Dedifferentiated amniotic fluid mesenchymal stem cell (primary cell): ENCODE measurements at regions not wholly inside any gene's neighbourhood (a gene's known extent, or its start where the extent isn't known, plus 50 kb on each side); places are given as distances from the start of the nearest gene placed in this dataset.
A peak's percentile ranks its signal among the peaks of the same experiment; 100 is the strongest.

Experiments
- DNase-seq: peaks from one replicate; pipeline ENCODE4 v3.0.0-alpha.2; 2016; ENCODE audit errors: extremely low spot score

GRCh38 chr6:163955096-163955495 is 540.6 kb downstream of the QKI start:
- DNase-seq = peak; percentile 84

- DNase-seq = no peak
Measured at GRCh38 chr6:163954088-163954775, 539.7 kb downstream of the QKI start.

- DNase-seq = no peak
Measured at GRCh38 chr6:163952005-163952404, 537.5 kb downstream of the QKI start.

GRCh38 chr6:163951326-163951725 is 536.8 kb downstream of the QKI start:
- DNase-seq = no peak

- no peak for DNase-seq
Measured at GRCh38 chr6:163950159-163950558, 535.6 kb downstream of the QKI start.

GRCh38 chr6:163949431-163949830 is 534.9 kb downstream of the QKI start:
- no peak for DNase-seq

GRCh38 chr6:163948250-163948649 is 533.7 kb downstream of the QKI start:
- no peak for DNase-seq

GRCh38 chr6:163947276-163947675 is 532.8 kb downstream of the QKI start:
- no peak for DNase-seq

- no peak for DNase-seq
Measured at GRCh38 chr6:163946437-163946836, 531.9 kb downstream of the QKI start.

- no peak for DNase-seq
Measured at GRCh38 chr6:163945808-163946207, 531.3 kb downstream of the QKI start.

GRCh38 chr6:163944897-163945296 is 530.4 kb downstream of the QKI start:
- DNase-seq = no peak

GRCh38 chr6:163943607-163944385 is 529.3 kb downstream of the QKI start:
- no peak for DNase-seq

- no peak for DNase-seq
Measured at GRCh38 chr6:163942790-163943189, 528.3 kb downstream of the QKI start.

GRCh38 chr6:163941624-163941976 is 527.1 kb downstream of the QKI start:
- no peak for DNase-seq

GRCh38 chr6:163940705-163941623 is 526.4 kb downstream of the QKI start:
- no peak for DNase-seq

GRCh38 chr6:163937071-163937470 is 522.6 kb downstream of the QKI start:
- DNase-seq = no peak

GRCh38 chr6:163935158-163935762 is 520.7 kb downstream of the QKI start:
- no peak for DNase-seq

GRCh38 chr6:163930012-163930411 is 515.5 kb downstream of the QKI start:
- no peak for DNase-seq

GRCh38 chr6:163929538-163929937 is 515.0 kb downstream of the QKI start:
- DNase-seq = no peak

- no peak for DNase-seq
Measured at GRCh38 chr6:163926642-163927041, 512.1 kb downstream of the QKI start.

- no peak for DNase-seq
Measured at GRCh38 chr6:163925839-163926238, 511.3 kb downstream of the QKI start.
